ENCODE measurements at regions not wholly inside any gene's neighbourhood (a gene's known extent, or its start where the extent isn't known, plus 50 kb on each side); places are given as distances from the start of the nearest gene placed in this dataset.

GRCh38 chr10:56472978-56473377 is 111.9 kb upstream of the ZWINT start:
- TF ChIP-seq, protein P1, sequence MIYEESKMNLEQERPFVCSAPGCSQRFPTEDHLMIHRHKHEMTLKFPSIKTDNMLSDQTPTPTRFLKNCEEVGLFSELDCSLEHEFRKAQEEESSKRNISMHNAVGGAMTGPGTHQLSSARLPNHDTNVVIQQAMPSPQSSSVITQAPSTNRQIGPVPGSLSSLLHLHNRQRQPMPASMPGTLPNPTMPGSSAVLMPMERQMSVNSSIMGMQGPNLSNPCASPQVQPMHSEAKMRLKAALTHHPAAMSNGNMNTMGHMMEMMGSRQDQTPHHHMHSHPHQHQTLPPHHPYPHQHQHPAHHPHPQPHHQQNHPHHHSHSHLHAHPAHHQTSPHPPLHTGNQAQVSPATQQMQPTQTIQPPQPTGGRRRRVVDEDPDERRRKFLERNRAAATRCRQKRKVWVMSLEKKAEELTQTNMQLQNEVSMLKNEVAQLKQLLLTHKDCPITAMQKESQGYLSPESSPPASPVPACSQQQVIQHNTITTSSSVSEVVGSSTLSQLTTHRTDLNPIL (CRISPR knock-in tag; IDR thresholded peaks at IDR 0.05; ENCODE audit: low read depth), result no peak
- TF ChIP-seq TCF4 (CRISPR knock-in tag; IDR thresholded peaks at IDR 0.05; ENCODE audit: borderline replicate concordance) (no peak), ZNF565 (CRISPR knock-in tag; conservative IDR thresholded peaks at IDR 0.05; ENCODE audit: low read depth) (no peak), ZFP30 (CRISPR knock-in tag; IDR thresholded peaks at IDR 0.05) (no peak), ISL1 (CRISPR knock-in tag; IDR thresholded peaks at IDR 0.05) (no peak), ARNTL (CRISPR knock-in tag; IDR thresholded peaks at IDR 0.05; ENCODE audit: borderline replicate concordance, low read depth) (no peak), PATZ1 (CRISPR knock-in tag; IDR thresholded peaks at IDR 0.05; ENCODE audit: borderline replicate concordance) (no peak), CSDC2 (CRISPR knock-in tag; IDR thresholded peaks at IDR 0.05) (no peak), ZFP3 (CRISPR knock-in tag; IDR thresholded peaks at IDR 0.05) (no peak), SNAI2 (CRISPR knock-in tag; IDR thresholded peaks at IDR 0.05) (no peak), BACH2 (CRISPR knock-in tag; IDR thresholded peaks at IDR 0.05; ENCODE audit: borderline replicate concordance) (no peak)
- TF ChIP-seq, protein P2, sequence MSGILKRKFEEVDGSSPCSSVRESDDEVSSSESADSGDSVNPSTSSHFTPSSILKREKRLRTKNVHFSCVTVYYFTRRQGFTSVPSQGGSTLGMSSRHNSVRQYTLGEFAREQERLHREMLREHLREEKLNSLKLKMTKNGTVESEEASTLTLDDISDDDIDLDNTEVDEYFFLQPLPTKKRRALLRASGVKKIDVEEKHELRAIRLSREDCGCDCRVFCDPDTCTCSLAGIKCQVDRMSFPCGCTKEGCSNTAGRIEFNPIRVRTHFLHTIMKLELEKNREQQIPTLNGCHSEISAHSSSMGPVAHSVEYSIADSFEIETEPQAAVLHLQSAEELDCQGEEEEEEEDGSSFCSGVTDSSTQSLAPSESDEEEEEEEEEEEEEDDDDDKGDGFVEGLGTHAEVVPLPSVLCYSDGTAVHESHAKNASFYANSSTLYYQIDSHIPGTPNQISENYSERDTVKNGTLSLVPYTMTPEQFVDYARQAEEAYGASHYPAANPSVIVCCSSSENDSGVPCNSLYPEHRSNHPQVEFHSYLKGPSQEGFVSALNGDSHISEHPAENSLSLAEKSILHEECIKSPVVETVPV (CRISPR knock-in tag; IDR thresholded peaks at IDR 0.05), result no peak
